ENCODE measurements at regions not wholly inside any gene's neighbourhood (a gene's known extent, or its start where the extent isn't known, plus 50 kb on each side); places are given as distances from the start of the nearest gene placed in this dataset.

- no peak for TF ChIP-seq POLR2AphosphoS5 (IDR thresholded peaks at IDR 0.05; ENCODE audit: low read depth, low read length)
- no peak for TF ChIP-seq POLR2A (IDR thresholded peaks at IDR 0.05; ENCODE audit: low read depth, low read length)
- no peak for TF ChIP-seq TAF1 (IDR thresholded peaks at IDR 0.05; ENCODE audit: borderline replicate concordance, low read depth, low read length)
Observed at GRCh38 chr12:17097674-17098073, 491.7 kb upstream of the LMO3 start.

Measured in GM12892 (cell line).